ENCODE measurements at regions not wholly inside any gene's neighbourhood (a gene's known extent, or its start where the extent isn't known, plus 50 kb on each side); places are given as distances from the start of the nearest gene placed in this dataset.

DNA sequence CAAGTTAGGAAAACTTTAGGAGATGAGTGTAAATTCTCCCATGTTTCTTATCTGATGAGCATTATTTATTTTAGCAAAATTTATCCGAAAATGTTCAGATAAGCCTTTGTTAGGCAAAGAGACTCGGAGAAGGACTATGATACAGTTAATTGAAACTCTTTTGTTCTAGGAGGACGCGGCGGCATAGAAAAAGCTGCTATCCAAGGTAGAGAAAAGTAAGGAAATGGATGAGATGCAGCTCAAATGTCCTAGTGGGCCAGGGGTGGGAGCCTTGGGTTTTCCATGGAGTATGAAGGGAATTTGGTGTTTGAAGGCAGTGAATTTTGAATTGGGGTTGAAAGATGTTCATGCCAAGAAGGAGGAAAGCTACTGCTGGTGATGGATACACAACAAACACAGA lies 1504.5 kb downstream of the AACS start:
- BruUV-seq (replicated peaks): no TSS peak

GRCh38 chr12:126570566-126570965 lies 1505.3 kb downstream of the AACS start:
- BruUV-seq (replicated peaks): no TSS peak
- no peaks in the 10 kb centered on the region for H3K9me2 ChIP-seq (ENCODE audit: insufficient read depth, low read length)
- no peak for DNase-seq (ENCODE audit: low spot score)
- no peaks in the 10 kb centered on the region for H3K4me1 ChIP-seq (ENCODE audit: insufficient read depth, low read length, poor library complexity, severe bottlenecking)
- TF ChIP-seq EZH2phosphoT487 (IDR thresholded peaks at IDR 0.05; ENCODE audit: borderline replicate concordance, low read depth, low read length): no peak
- no peak for TF ChIP-seq CTCF (conservative IDR thresholded peaks at IDR 0.05; ENCODE audit: low read length)
- intact Hi-C loops (cut with micrococcal nuclease; ENCODE audit: unreplicated experiment): no loop called here
- no peaks in the 10 kb centered on the region for H3K79me2 ChIP-seq (ENCODE audit: insufficient read depth, low read depth, low read length)
- no peaks in the 10 kb centered on the region for H4K20me1 ChIP-seq (ENCODE audit: insufficient read depth, low read length)
- H3K36me3 ChIP-seq (ENCODE audit: insufficient read depth, low read length): no peaks in the 10 kb centered on the region
- no peaks in the 10 kb centered on the region for H3K9me3 ChIP-seq (ENCODE audit: low read length)
- ChIA-PET POLR2A (no interaction called here), CTCF (ENCODE audit: unreplicated experiment) (no interaction called here)
- no peak overlapping the region for H3K4me2 ChIP-seq (ENCODE audit: low read length)
- no peak overlapping the region for H3K4me3 ChIP-seq (ENCODE audit: low read depth, low read length, poor library complexity, severe bottlenecking)
- H3K27ac ChIP-seq (ENCODE audit: low read depth, low read length, poor library complexity, severe bottlenecking): no peak overlapping the region
- H2AFZ ChIP-seq (ENCODE audit: low read length): no peak overlapping the region

More for the DNA sequence above, 1504.5 kb downstream of the AACS start:
- Histone ChIP-seq H3K4me2 (ENCODE audit: low read length) (no peak overlapping the region), H3K27ac (ENCODE audit: low read depth, low read length, poor library complexity, severe bottlenecking) (no peak overlapping the region), H3K4me1 (ENCODE audit: insufficient read depth, low read length, poor library complexity, severe bottlenecking) (no peaks in the 10 kb centered on the region), H4K20me1 (ENCODE audit: insufficient read depth, low read length) (no peaks in the 10 kb centered on the region), H3K79me2 (ENCODE audit: insufficient read depth, low read depth, low read length) (no peaks in the 10 kb centered on the region), H2AFZ (ENCODE audit: low read length) (no peak overlapping the region), H3K9me2 (ENCODE audit: insufficient read depth, low read length) (no peaks in the 10 kb centered on the region), H3K36me3 (ENCODE audit: insufficient read depth, low read length) (no peaks in the 10 kb centered on the region), H3K4me3 (ENCODE audit: low read depth, low read length, poor library complexity, severe bottlenecking) (no peak overlapping the region), H3K9me3 (ENCODE audit: low read length) (no peaks in the 10 kb centered on the region)
- intact Hi-C loops (cut with micrococcal nuclease; ENCODE audit: unreplicated experiment): no loop called here
- no peak for DNase-seq (ENCODE audit: low spot score)
- ChIA-PET POLR2A (no interaction called here), CTCF (ENCODE audit: unreplicated experiment) (no interaction called here)
- TF ChIP-seq EZH2phosphoT487 (IDR thresholded peaks at IDR 0.05; ENCODE audit: borderline replicate concordance, low read depth, low read length) (no peak), CTCF (conservative IDR thresholded peaks at IDR 0.05; ENCODE audit: low read length) (no peak)

DNA sequence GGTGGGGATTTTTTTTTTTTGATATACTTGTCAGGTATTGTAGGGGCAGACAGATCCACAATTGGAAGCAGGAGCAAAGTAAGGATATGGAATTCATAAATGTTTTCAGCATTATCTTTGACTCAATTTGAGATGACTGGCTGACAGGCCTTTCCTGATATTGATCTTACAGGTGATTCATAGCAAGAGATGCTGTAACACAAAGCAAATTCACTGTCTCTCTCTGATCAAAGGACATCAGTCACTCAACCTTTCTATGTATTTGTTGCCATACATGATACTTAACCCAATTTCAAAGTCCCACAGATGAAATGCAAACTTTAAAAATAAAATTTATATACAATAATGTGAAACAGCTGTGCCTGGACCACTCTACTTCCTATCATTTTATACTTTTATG lies 1506.9 kb downstream of the AACS start:
- no peaks in the 10 kb centered on the region for H3K36me3 ChIP-seq (ENCODE audit: insufficient read depth, low read length)
- ChIA-PET POLR2A (no interaction called here), CTCF (ENCODE audit: unreplicated experiment) (no interaction called here)
- BruUV-seq (replicated peaks): no TSS peak
- no peaks in the 10 kb centered on the region for H4K20me1 ChIP-seq (ENCODE audit: insufficient read depth, low read length)
- H3K4me2 ChIP-seq (ENCODE audit: low read length): no peak overlapping the region
- intact Hi-C loops (cut with micrococcal nuclease; ENCODE audit: unreplicated experiment): no loop called here
- no peak overlapping the region for H3K27ac ChIP-seq (ENCODE audit: low read depth, low read length, poor library complexity, severe bottlenecking)
- no peaks in the 10 kb centered on the region for H3K79me2 ChIP-seq (ENCODE audit: insufficient read depth, low read depth, low read length)
- H3K9me2 ChIP-seq (ENCODE audit: insufficient read depth, low read length): no peaks in the 10 kb centered on the region
- H3K9me3 ChIP-seq (ENCODE audit: low read length): no peaks in the 10 kb centered on the region
- no peaks in the 10 kb centered on the region for H3K4me1 ChIP-seq (ENCODE audit: insufficient read depth, low read length, poor library complexity, severe bottlenecking)
- TF ChIP-seq CTCF (conservative IDR thresholded peaks at IDR 0.05; ENCODE audit: low read length) (no peak), EZH2phosphoT487 (IDR thresholded peaks at IDR 0.05; ENCODE audit: borderline replicate concordance, low read depth, low read length) (no peak)
- H2AFZ ChIP-seq (ENCODE audit: low read length): no peak overlapping the region
- H3K4me3 ChIP-seq (ENCODE audit: low read depth, low read length, poor library complexity, severe bottlenecking): no peak overlapping the region
- DNase-seq (ENCODE audit: low spot score): no peak
